Retina (tissue), 1 donor: ENCODE measurements at regions not wholly inside any gene's neighbourhood (a gene's known extent, or its start where the extent isn't known, plus 50 kb on each side); places are given as distances from the start of the nearest gene placed in this dataset.
"Not testable (repeated sequence)": the region's sequence is repeated elsewhere in the genome, so short reads cannot be mapped to it uniquely, and the experiment has no call there.

Experiments used
- DNase-seq: peaks from one replicate; pipeline ENCODE4 v3.0.0-alpha.2; 2016

- DNase-seq, result no peak
Observed at GRCh38 chr4:26183017-26183416, 137.8 kb upstream of the RBPJ start.

GRCh38 chr4:26185436-26185835, 135.4 kb upstream of the RBPJ start:
- DNase-seq, result no peak

DNA sequence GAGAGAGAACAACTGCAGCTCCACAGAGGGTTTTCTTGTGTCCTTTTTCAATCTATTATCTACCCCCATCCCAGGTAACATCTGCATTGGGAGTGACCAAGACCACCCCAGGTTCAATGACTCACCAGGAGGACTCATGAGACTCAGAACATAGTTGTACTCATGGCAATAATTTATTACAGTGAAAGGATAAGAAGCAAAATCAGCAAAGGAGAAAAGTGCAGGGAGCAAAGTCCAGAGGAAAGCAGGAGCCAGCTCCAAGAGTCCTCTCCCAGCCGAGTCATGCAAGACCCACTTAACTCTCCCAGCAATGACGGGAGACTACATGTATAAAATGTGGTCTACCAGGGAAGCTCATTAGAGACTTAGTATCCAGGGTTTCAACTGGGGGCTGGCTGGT, 129.5 kb upstream of the RBPJ start:
- no peak for DNase-seq

DNA sequence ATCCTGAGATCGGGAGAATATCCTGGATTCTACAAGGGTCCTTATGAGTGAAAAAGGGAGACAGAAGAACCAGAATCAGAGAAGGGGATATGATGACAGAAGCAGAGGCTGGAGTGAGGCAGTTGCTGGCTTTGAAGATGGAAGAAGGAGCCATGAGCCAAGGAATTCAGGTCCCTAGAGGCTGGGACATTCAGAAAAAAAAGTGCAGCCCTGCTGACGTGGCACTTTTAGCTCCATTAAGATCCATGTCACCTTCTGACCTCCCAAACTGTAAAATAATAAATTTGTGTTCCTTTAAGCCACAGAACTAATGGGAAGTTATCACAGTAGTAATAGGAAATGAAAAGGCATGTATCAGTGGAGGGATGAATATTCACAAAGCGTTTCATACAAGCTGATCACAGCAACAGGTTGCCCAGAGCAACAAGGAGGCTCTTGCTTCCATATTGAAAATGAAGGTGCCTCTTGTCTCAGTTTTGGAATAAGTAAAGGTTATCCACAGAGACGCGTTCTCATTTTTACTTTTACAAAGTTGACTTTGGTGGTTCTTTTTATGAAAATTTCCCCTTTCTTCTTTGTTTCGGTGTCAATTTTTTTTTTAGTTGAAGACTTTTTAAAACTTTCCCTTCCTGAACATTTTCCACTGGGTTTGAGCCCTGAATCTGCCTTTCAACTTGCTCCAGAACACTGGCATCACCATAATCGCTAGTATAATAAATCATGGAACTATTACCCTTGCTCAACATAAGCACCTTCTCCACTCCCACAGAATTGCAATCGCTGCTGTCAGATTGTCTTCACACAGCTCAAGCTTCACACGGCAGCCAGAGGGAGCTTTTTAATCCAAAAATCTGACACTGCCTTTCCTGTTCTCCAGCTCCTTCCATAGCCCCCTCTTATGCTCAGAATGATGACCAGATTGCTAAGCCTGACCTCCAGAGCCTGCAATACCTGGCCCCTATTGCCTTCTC, 127.6 kb upstream of the RBPJ start:
- no peak for DNase-seq

DNA sequence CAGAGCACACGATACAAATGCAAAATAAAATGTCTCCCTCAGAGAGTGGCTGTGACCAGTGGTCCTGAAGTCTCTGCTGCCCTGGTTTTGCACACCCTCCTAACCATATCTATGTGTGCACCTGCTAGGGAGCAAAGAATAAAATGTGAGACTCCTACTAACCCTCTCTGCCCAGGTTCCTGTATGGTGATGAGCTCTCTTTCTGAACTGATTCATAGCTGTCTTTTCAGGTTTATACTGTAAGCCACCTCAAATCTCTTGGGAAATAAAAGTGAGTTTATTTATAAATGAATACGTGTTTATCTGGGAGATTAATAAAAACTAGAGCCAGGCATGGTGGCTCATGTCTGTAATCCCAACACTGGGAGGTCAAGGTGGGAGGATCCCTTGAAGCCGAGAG, 126.0 kb upstream of the RBPJ start:
- DNase-seq, result no peak

DNA sequence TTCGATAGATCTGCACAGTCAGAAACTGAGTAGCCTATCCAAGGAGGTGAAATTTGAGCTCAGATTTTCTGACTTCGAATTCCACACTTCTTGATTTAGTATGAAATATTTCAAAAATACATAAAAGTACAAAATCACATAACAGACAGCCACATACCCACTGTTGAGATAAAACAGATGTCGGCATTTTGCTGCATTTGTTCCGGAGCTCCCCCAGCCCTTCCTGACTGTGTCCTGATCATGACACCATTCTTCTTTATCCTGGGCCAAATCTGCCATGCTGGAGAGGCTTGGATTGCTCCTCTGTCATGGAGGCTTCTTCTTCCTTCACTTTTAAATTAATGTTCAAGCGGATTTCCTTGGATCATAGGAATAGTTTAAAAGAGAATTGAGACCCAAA, 124.2 kb upstream of the RBPJ start:
- DNase-seq, result no peak

- DNase-seq, result no peak
Observed at GRCh38 chr4:26197018-26197779, 123.6 kb upstream of the RBPJ start.

- not testable (repeated sequence) for DNase-seq
Observed at GRCh38 chr4:26198931-26199330, 121.9 kb upstream of the RBPJ start.

DNA sequence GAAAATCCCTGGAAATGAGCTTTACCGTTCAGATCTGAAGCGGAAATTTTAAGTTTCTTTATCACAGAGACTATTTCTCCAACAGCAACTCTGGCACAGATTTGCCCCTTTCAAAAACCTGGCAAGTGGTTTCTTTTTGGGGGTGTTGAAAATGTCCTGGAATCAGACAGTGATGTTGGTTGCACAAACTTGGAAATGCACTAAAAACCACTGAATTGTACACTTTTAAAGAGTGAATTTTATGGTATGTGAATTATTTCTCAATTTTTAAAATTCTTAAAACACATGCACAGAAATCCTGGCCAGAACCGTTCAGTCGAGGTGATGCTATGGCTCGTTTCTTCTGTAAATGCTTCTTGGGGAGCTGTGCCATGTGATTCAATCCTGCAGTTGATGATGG, 121.2 kb upstream of the RBPJ start:
- no peak for DNase-seq

GRCh38 chr4:26201120-26201519, 119.7 kb upstream of the RBPJ start:
- no peak for DNase-seq

GRCh38 chr4:26204249-26204825, 116.5 kb upstream of the RBPJ start:
- no peak for DNase-seq

DNA sequence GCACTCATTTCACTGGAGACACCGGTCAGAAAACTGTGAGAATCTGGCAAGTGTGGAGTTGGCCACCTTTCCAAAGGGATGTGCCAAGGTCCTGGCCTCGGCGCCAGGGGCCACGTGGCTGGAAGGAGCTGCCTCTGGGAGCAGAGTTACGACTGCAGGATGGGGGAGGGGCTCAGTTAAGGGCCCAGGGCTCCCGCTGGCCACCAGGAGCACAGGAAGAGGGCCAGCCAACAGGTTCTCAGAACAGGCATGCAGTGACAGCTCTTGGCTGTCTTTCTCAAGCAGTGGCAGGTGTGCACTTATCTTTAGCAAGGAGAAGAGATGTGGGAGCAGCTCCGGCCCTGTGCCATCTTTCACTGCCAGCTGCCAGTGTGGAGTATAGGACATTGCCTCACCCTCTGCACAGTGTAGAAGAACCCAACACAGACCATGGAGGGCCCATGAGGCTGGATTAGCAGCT, 115.9 kb upstream of the RBPJ start:
- no peak for DNase-seq

DNA sequence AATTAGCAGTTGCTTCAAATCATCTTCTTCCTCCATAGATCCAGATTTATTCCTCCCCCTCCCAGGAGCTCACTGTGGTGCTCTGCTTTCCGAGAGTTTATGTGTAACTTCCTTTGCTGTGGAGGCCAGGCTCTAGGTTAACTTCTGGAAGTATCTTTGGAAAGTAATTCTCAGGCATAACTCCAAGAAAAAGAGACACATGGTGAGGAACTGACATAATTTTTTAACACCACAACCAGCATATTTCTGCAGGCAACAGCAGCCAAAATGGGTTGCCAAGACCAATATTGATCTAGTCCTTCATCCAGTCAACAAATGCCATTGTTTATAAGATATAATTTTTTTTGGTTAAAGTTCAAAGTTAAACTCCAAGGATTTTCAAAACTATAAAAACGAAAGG, 114.5 kb upstream of the RBPJ start:
- no peak for DNase-seq

DNA sequence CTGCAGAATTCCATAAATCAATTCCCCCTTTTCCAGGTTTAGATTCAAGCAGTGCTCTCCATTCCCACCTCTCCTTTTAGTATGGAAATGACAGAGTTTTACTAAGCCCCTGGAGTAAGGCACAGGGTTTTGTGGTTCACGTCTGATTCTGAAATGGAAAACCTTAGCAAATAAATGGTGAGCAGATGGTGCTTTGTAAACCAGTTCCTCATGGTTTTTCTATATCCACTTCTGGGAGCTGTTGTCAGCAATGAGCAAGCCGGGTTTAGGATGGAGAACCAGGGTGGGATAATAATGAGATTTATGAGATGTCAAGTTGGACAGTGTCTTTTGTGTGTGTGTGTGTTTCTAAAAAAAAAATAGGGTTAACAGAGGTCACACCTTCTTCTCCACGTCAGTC, 113.8 kb upstream of the RBPJ start:
- no peak for DNase-seq

DNA sequence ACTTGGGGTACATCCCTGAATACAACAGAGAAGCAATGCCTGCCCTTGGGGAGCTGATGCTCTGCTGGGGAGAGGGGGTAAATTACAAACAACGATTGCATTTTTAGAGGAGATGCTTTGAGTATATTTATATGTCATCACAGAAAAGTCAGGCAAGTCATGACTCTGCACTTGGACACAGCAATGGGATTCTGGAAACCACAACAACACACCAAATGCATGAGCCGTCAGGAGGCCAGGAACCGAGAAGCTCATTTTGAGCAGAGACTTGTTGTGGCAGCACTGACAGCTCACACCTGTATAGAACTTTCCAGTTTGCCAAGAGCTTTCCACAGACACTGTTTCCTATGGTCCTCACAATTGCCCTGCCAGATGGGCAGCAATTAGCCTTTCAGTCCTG, 113.2 kb upstream of the RBPJ start:
- no peak for DNase-seq

DNA sequence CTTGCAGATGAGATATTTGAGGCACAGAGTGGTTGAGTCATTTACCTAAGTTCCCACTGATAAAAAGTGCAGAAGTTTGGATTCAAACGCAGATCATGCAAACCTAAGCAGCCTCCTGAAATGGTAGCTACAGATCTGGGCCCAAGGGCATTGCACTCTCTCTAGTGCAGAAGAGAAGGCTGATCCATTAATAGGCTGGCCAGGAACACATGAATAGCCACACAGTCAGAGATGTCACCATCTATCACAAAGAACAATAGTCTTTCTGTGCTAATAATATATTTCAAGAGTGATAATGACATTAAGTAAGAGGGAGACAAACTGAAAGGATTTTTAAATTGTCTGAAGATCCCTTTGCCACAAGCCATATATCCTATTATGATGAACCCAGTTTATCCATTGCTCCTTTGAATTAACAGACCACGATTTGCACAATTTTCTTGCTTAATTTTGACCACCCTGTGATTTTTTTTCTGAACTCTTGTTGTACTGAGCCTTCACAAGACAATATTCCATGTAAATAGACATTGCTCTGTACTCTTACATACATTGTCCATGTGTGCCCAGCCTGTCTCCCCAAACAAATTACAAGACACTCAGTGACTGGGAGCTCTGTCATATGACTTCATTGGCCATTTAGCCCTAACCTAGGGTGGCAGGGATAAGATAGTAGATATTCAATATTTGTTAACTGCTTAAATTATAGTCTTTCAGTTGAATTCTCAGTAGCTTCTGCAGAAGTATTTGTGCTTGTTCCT, 112.4 kb upstream of the RBPJ start:
- DNase-seq, result no peak

DNA sequence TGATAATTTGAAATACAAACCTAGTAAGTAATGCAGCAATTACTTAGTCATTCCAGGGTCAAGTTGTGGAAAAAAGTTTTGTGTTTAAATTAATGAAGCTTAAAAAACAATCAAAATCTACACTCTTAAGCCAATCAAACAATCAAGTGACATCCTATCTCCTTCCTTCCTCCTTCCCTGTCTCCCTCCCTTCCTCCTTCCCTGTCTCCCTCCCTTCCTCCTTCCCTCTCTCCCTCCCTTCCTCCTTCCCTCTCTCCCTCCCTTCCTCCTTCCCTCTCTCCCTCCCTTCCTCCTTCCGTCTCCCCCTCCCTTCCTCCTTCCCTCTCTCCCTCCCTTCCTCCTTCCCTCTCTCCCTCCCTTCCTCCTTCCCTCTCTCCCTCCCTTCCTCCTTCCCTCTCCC, 111.4 kb upstream of the RBPJ start:
- DNase-seq, result not testable (repeated sequence)

DNA sequence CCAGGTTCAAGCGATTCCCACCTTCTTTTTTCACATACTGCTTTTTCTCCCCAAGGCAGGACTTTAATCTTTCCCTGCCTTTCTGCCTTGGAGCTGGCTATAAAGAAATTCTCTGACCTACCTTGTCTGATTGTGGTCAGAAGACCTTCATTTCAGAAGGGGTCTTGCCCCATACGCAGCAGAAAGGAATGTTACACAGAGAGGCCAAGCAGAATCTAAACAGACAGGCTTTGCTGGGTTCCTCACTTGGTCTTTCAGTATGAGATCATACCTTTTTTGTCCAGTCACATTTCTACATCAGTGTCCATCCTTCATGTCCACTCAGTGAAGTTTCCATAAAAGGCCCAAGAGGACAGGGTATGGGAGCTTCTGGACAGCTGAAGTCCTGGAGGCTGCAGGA, 108.3 kb upstream of the RBPJ start:
- DNase-seq, result no peak

GRCh38 chr4:26213317-26213716, 107.5 kb upstream of the RBPJ start:
- no peak for DNase-seq

DNA sequence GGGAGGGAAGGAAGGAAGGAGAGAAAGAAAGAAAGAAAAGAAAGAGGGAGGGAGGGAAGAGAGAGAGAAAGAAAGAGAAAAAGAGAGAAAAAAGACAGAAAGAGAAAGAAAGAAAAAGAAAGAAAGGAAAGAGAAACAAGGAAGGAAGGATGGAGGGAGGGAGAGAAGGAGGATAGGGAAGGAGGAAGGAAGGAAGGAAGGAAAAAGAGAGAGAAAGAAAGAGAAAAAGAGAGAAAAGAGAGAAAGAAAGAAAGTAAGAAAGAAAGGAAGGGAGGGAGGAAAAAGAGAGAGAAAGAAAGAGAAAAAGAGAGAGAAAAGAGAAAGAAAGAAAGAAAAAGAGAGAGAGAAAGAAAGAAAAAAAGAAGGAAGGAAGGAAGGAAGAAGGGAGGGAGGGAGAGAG, 105.8 kb upstream of the RBPJ start:
- no peak for DNase-seq

DNA sequence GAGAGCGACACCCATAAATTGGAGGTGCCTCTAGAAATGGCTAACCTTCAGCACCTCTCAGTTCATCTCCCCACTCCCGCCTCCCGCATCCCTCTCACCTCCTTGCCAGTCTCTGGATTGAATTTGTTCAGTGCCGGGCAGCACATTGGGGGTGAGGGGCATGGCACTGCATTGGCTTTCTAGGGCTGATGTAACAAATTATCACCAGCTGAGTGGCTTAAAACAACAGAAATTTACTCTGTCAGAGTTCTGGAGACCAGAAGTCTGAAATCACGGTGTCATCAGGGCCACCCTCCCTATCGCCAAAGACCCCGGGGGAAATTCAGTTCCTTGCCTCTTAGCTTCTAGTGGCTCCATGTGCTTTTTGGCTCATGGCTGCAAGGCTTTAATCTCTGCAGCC, 105.1 kb upstream of the RBPJ start:
- no peak for DNase-seq

GRCh38 chr4:26217481-26217880, 103.3 kb upstream of the RBPJ start:
- no peak for DNase-seq
